HG03103 (cell line): ENCODE measurements at regions not wholly inside any gene's neighbourhood (a gene's known extent, or its start where the extent isn't known, plus 50 kb on each side); places are given as distances from the start of the nearest gene placed in this dataset.

Source experiments
- ATAC-seq: cut with Tn5 transposase; IDR thresholded peaks from one replicate; pipeline ENCODE4 v1.9.1; 2021; ENCODE audit warnings: low read depth; ENCODE audit not compliant: unreplicated experiment

DNA sequence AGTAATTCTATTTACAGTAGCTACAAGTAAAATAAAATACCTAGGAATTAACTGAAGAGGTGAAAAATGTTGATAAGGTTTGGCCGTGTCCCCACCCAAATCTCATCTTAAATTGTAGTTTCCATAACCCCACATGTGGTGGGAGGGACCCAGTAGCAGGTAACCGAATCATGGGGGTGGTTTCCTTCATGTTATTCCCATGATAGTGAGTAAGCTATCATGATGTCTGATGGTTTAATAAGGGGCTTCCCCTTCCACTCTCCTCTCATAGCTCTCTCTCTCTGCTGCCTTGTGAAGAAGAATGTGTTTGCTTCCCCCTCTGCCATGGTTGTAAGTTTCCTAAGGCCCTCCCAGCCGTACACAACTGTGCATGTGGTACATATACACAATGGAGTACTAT, 1170.7 kb downstream of the BCL11B start:
- no peak for ATAC-seq

DNA sequence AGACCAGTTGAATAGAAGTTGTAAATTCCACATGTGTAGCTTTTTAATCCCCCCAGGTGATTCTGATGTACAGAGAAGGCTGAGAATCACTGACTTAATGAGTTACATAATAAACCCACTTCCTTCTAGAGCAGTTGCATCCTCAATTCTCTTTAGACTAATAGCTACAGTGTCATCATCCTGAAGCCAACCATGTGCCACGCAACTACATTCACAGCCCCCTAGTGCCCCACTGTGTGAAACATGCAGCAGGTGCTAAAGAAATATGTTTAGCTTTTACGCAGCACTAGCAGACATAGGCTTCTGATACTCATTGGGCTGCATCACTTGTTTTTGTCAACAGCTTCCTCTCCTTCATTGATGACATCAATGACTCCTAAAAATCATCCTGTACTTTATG, 1168.3 kb downstream of the BCL11B start:
- no peak for ATAC-seq

DNA sequence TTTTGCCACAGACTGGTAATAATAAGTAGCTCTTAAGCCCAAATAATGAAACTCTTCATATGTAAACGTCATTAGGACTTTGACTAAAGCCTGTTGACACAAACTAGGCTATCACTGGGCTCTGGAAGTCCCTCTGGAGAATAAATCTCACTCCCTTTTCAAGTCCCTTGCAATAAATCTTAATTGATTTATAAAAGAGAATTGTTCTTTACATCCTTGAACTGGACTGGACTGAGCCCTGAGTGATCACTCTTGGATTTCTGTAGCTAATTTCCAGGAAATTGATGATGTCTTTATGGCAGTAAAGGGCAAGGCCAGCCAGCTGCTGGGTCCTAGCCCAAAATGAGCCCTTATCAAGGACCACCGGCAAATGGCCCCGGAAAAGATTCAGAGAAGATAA, 1162.7 kb downstream of the BCL11B start:
- no peak for ATAC-seq

DNA sequence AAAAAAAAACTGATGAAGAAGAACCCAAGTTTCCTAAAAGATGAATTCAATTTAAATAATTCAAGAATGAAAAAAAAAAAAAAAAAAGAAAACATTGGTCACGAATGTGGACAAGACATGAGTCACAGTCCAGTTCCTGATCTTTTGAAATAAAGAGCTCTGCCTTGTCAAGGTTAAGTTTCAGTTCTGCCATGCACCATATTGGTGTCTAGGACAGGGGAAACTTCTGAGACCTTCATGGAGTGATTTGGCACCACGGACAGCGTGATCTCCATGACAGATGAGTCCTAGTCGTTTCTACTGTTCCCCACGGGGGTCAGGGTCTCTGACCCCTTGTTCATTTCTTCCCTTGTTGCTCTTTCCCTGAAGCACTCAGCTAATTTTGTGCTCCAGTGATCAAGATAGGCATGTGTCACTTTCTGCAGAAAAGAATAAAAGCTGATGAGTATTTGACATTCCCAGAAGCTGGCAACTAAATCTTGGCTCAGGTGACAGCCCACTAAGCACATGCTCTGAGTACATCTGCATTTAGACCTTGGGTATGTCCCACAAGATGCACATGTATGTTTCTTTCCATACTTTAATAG, 1159.7 kb downstream of the BCL11B start:
- ATAC-seq, result no peak

DNA sequence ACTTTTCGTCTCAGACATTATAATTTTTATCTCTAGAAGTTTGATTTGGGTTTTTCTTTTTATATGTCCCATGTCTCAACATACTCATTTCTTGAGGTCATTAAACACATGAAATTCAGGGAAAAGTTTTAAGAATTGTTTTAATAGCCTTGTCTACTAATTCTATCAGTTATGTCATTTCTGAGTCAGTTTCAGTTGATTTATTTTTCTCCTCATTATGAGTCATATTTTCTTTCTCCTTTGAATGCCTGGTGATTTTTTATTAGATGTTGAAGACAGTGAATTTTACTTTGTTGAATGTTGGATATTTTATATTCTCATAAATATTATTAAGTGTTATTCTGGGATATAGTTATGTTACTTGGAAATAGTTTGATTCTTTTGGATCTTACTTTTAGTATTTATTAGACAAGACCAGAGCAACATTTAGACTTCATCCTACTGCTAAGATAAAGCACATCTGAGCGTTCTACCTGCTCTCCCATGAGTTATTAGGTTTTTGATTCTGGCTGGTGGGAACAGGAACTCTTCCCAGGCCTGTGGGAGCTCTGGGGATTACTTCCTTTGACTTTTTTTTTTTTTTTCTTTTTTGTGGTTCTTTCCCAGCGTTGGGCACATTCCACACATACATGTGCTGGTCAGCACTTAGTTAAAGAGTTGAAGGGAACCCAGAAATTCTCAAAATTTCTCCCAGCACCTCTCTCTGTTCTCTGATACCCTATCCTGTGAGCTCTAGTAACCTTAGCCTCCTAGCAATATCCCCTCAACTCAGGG, 1157.7 kb downstream of the BCL11B start:
- no peak for ATAC-seq

DNA sequence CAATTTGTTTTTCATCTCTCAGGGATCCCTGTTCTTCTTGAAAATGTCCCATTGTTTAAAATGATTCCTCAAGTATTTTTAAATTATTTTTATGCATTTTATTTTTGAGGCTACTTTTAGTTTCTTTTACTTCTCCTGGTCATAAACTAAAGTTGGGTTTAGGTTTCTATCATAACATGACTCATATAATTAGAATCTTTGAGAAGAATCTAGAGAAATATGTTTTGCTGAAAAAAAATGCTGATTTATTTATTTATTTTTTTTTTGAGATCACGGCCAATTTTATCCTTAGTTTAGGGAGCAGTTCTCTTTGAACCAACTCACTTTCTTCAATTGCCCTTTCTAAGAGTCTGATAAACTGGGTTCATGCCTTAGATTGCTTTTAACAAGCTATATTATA, 1157.1 kb downstream of the BCL11B start:
- no peak for ATAC-seq

DNA sequence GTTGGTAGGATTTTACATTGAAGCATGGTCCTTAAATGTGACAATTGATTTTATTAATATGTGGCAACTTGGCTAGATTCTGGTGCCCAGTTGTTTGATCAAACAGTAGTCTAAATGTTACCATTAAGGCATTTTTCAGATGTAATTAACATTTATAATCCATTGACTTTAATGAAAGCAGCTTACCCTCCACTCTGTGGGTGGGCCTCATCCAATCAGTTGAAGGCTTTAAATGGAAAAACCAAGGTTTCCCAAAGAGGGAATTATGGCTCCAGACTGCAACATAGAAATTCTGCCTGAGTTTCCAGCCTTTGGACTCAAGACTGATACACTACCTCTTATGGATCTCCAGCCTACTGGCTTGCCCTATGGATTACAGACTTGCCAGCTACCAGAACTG, 1153.2 kb downstream of the BCL11B start:
- ATAC-seq, result no peak

DNA sequence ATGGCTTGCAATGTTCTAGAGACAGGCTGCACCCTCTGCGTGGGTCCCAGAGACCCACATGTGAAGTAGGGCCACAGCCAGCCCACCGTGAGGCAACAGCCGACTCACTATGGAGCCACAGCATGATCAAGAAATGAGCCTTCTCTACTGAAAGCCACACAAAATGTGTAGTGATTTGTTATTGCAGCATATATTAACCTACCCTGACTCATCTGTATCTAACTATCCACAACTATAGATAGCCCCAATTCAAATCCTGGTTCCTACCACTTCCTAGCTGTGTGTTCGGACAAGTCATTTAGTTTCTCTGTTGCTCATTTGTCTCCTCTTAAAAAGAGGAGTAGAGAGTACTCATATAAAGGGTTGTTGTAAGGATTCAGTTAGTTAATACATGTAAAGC, 1152.3 kb downstream of the BCL11B start:
- no peak for ATAC-seq

DNA sequence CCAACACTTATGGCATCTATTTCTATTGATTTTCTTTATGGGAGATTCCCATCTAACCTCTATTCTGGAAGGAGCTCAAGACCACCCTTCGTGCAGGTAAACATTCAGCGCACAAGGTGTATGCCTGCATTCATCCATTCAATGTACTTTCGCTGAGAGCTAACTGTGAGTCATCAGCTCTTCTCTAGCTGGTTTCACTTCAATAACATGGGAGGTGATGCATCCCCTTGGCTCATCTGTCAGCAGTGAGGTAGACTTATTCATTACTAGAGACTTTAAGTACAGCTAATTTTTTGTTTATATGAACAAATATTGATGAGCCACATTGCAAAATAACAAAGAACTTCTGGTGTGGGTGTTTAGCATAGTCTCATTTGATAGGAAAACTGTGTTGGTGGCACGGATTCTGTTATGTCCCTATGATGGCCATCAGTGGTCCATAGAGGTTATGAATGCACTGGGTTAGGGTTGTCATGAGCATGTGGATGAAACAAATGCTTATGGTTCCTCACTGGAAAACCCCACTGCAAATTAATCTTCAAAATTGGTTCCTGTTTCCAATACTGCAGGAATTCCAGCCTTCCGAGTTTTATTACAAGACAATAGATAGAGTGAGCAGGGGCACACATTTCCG, 1151.0 kb downstream of the BCL11B start:
- ATAC-seq, result no peak

DNA sequence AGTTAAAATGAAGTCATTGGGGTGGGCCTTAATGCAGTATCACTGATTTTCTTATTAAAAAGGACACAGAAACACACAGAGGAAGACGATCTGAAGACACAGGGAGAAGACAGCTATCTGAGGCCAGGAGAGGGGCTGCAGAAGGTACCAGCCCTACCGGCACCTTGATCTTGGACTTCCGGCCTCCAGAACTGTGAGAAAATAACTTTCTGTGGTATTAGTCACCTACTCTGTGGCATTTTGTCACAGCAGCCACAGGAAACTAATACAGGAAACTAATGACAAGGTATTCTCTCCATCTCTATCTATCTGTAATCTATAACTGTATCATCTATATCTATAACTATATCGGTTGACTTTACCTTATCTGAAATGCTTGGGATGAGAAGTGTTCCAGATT, 1149.5 kb downstream of the BCL11B start:
- ATAC-seq, result no peak

DNA sequence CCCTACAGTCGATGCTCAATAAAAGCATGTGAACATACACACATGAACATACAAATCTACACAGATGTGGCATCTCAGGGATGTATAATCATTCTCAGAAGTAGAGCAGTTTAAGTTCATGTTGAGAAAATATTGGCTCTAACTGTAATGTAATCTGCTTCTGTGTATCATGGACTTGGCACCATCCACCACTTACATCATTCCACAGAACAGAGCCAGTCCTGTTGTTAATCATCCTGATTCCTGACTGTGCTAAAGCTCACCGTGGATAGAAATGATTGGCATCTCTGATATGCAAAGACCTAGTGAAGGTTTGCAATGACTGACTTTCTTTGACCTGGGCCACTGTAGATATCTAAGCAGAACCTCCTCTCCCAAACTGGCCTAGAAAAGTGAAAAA, 1141.3 kb downstream of the BCL11B start:
- no peak for ATAC-seq

DNA sequence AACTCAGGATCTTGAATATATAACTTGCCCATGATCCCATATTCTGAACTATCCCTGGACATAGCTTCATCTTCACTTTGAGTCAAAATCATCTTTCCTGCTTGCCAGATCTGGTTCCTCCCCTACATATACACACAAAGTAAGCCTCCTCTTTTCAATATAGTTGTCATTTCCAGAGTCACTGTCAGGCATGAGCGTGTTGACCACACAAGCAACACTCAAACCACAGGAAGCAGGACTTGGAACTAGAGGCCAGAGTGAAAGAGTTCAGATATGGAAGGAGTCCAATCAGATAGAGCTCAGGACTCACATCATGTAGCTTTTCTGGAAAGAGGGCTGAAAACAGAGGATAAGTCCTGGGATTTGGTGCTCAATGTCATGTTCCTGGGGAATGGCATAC, 1140.6 kb downstream of the BCL11B start:
- no peak for ATAC-seq

DNA sequence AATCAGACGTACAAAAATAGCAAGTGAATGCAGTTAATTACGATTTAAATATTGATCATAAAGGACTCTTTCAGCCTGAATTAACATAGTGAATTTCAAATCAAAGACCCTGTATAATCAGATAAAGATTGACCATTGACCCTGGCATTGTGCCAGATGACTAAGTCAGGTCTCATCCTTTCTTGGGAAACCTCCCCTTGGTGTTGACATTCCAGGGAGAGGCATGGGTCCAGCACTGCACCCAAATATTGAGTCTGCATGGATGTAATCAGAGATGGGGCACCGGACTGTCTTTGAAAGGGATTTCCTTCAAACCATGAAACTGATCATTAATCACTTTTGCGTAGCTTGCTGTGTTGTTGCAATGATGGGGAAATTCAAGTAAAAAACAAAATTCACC, 1138.2 kb downstream of the BCL11B start:
- ATAC-seq, result no peak

DNA sequence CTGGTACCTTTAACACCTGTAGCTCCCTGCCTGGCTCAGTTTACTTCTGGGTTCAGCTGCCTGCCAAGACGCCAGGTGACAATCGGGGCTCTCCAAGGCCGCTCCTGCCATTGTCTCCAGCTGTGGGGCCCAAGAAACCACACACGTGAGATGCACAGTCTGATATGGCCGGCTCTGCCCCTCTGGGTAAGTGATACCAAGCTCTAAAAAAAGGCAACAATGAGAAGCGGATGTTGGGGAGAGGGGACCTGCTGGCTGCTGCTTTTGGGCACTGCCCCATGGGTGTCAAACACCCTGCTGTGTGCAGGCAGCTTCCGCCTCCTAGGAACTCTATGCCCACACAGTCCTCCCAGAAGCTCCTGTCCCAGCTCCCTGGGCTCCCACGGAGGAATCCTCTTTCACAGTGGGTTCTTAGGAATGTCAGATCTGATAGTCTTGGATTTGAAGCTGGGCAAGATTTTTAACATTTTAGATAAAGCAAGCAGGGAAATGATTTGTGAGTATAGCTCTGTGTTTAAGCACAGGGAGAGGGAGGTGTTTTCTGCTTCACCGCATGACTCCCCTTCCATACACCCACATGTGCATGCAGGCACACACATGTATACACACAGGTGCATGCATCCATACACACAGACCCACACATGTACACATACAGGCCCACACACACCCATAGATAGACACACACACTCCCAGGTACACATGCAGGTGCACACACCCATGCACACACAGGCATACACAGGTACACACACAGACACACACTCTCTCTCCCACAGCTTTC, 1135.8 kb downstream of the BCL11B start:
- ATAC-seq, result no peak

DNA sequence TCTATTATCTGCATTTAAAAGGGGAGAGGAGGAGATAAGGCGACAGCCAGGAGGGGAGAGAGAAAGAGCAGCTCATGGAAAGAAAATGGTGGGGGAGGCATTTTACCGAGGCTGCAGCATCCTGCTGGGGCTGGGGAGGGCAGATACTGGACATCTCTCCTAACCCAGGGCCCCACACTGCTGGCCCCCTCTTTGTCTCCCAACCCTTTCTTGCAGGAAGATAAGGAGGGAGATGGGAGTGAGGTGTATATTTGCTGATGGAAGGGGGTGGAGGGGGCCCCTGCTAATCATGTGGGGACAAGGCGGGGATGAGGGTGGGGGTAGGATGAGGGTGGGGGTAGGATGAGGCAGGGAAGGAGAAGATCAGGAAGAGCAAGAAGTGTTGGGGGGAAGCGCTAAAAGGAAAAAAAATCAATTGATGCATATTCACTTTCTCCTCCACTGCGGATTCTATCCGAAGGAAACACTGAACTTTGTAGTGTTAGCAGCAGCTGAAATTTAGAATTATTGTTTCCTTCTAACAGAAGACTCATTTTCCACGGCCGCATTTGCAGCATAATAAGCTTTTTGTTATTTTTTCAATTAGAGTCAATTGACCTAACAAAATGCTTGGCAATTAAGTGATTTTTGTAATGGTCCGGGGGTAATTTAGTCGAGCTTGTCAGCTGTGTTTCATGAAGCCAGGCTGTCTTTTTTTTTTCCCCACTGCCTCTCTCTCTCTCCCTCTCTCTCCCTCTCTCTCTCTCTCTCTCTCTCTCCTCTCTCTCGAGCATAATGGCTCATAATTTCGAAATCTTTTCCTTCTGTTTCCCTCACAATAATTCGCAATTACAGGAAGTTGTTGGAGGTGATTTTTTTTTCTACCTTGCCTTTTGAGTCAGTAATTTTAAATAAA, 1134.6 kb downstream of the BCL11B start:
- no peak for ATAC-seq

DNA sequence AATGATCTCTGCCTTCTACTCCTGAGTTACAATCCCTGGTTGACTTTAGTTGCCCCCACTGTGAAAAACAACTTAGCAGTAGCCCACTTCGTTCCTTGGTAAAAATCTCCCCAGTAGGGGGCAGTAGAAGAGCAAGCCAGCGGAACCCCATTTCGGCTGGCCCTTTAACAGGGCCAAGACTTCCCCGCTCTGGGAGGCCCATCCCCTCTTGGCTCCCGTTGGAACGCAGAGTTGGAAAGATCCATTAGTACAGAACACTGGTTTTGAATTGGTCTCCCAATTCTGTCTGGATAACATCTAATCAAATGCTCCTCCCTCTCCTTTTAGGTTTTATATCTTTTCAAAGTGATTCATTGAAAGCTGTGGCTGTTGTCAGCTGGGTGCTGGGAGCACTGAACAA, 1133.3 kb downstream of the BCL11B start:
- no peak for ATAC-seq

DNA sequence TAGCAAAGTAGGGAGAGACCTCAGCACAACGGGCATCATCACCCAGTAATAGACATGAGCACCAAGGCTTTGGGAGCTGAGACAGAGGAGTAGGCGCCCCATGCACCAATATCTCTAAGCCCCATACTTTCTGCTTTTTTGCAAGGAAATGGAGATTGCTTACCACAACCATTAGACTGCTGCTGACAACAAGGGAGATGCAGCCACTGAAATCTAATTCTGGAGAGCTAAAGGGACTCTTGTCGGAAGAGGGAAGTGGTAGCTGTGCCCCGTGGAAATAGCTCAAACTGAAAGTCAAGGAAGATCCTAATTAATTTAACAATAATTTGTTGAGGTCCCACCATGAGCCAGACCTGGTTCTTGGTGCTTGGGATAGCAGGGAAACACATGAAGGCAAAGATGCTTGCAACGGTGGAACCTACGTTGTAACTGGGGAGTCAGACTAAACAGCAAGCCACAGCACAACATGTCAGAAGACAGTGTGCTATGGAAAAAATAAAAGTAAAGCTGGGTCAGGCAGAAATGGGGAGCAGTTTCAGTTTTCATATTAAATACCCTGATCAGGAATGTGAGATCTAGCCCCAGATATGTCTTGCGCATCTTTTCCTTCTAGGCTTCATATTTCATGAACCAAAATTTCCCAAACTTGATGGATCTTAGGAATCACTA, 1131.0 kb downstream of the BCL11B start:
- no peak for ATAC-seq

DNA sequence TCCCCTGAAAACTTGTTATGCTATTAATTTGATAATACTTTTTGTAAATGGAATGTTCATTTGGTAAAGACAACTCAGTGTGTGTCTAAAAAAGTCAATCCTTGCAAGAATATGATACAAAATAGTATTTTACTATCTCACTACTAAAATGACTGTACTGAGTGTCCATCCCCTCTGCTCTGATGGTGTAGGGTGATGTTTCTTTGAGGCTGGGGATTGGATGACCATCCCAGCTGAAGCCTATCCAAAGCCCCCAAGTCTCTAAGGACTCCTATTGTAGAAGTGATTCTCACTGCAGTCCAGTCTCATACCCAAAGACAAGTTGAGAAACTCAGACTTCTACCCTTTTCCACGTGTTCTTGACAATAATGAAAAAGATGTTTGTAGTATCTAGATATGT, 1128.4 kb downstream of the BCL11B start:
- ATAC-seq, result no peak

DNA sequence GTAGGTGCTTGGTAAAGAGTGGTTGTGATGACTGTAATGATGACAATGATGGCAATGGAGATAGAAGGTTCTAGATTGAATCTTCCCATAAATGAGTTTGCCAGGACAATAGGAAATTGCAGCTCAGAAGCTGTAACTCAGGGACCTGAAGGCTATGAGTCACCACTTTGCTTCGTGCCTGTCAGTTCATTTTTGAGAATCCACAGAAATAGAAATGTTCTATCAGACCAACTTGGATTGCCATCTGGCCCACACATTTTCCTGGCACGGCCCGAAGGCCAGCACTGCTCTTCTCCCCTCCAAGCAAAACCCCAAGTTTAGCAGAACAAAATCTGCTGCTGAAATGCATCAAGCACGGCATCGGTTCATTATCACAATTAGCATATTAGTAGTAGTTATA, 1127.0 kb downstream of the BCL11B start:
- no peak for ATAC-seq

DNA sequence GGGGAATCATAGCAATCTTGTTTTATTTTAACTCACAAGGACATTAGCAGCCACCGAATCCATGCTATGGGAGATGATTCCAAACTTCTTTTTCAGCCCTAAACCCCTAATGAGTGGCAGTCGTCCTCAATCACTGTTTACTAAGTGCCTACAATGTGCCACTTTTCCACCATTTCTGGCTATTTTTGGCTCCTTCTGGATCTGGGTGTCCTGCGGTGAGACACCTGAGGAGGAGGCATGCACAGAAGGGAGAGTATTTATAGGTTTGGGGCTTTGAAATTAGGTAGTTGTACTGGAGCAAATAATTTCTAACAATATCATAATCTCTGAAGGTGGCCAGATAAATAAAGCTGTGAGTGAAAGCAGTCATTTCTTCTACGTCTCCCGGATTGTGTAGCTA, 1125.6 kb downstream of the BCL11B start:
- ATAC-seq, result no peak
